HG03520 (cell line): ENCODE measurements at regions not wholly inside any gene's neighbourhood (a gene's known extent, or its start where the extent isn't known, plus 50 kb on each side); places are given as distances from the start of the nearest gene placed in this dataset.

Experiments used
- ATAC-seq: cut with Tn5 transposase; IDR thresholded peaks from one replicate; pipeline ENCODE4 v1.9.1; 2021; ENCODE audit warnings: mild to moderate bottlenecking, moderate library complexity; ENCODE audit not compliant: unreplicated experiment

GRCh38 chr2:164182116-164182627 is 439.1 kb downstream of the GRB14 start:
- ATAC-seq = no peak

- ATAC-seq = no peak
Measured at GRCh38 chr2:164178835-164179465, 442.3 kb downstream of the GRB14 start.

- no peak for ATAC-seq
Measured at GRCh38 chr2:164164602-164165001, 428.8 kb upstream of the FIGN start.

GRCh38 chr2:164155558-164155957 is 419.8 kb upstream of the FIGN start:
- ATAC-seq = no peak

GRCh38 chr2:164151522-164151921 is 415.7 kb upstream of the FIGN start:
- ATAC-seq = no peak

- ATAC-seq = no peak
Measured at GRCh38 chr2:164150604-164151003, 414.8 kb upstream of the FIGN start.

- ATAC-seq = no peak
Measured at GRCh38 chr2:164146441-164146840, 410.6 kb upstream of the FIGN start.

GRCh38 chr2:164145093-164145987 is 409.5 kb upstream of the FIGN start:
- no peak for ATAC-seq

- ATAC-seq = no peak
Measured at GRCh38 chr2:164143183-164143930, 407.5 kb upstream of the FIGN start.

GRCh38 chr2:164142755-164143154 is 406.9 kb upstream of the FIGN start:
- ATAC-seq = no peak

GRCh38 chr2:164141271-164141670 is 405.5 kb upstream of the FIGN start:
- ATAC-seq = no peak

- no peak for ATAC-seq
Measured at GRCh38 chr2:164138750-164139149, 402.9 kb upstream of the FIGN start.

- no peak for ATAC-seq
Measured at GRCh38 chr2:164134336-164134735, 398.5 kb upstream of the FIGN start.

- ATAC-seq = no peak
Measured at GRCh38 chr2:164127971-164128527, 392.2 kb upstream of the FIGN start.

GRCh38 chr2:164126960-164127660 is 391.3 kb upstream of the FIGN start:
- ATAC-seq = no peak

- no peak for ATAC-seq
Measured at GRCh38 chr2:164115806-164116205, 380.0 kb upstream of the FIGN start.

- no peak for ATAC-seq
Measured at GRCh38 chr2:164114937-164115336, 379.1 kb upstream of the FIGN start.

GRCh38 chr2:164112105-164112504 is 376.3 kb upstream of the FIGN start:
- ATAC-seq = no peak

- no peak for ATAC-seq
Measured at GRCh38 chr2:164110515-164110914, 374.7 kb upstream of the FIGN start.

- ATAC-seq = no peak
Measured at GRCh38 chr2:164109006-164109405, 373.2 kb upstream of the FIGN start.
